Mesodermal cell (in vitro differentiated cells): ENCODE measurements at regions not wholly inside any gene's neighbourhood (a gene's known extent, or its start where the extent isn't known, plus 50 kb on each side); places are given as distances from the start of the nearest gene placed in this dataset.

Experiments used
- H3K27ac ChIP-seq: 2 replicates; pipeline ENCODE4 v1.7.0; 2013; ENCODE audit warnings: mild to moderate bottlenecking, low read depth, low read length, moderate library complexity; ENCODE audit not compliant: severe bottlenecking
- H3K36me3 ChIP-seq: 2 replicates; pipeline ENCODE4 v1.7.1; 2013; ENCODE audit warnings: mild to moderate bottlenecking, low read length, moderate library complexity; ENCODE audit not compliant: control insufficient read depth, insufficient read depth
- H3K4me1 ChIP-seq: one replicate; pipeline ENCODE4 v1.7.1; 2013; ENCODE audit warnings: mild to moderate bottlenecking, low read length; ENCODE audit not compliant: insufficient read depth, control insufficient read depth, poor library complexity, severe bottlenecking
- H3K4me3 ChIP-seq: 2 replicates; pipeline ENCODE4 v1.7.0; 2013; ENCODE audit warnings: low read length, control low read depth, mild to moderate bottlenecking; ENCODE audit not compliant: insufficient read depth, poor library complexity, severe bottlenecking; ENCODE audit errors: extremely low read depth
- H3K9me3 ChIP-seq: 2 replicates; pipeline ENCODE4 v1.7.1; 2013; ENCODE audit warnings: mild to moderate bottlenecking, low read length, moderate library complexity; ENCODE audit not compliant: control insufficient read depth
- WGBS, 2 experiments: methylation state at CpG; one replicate each; pipeline ENCODE4 v1.1.5; 2013; ENCODE audit warnings: missing lambda C conversion rate in 2 of 2; ENCODE audit not compliant: insufficient coverage in 2 of 2; 5-methylcytosine and 5-hydroxymethylcytosine counted together

GRCh38 chr17:77640252-77640651 lies 318.3 kb upstream of the TNRC6C start:
- H3K27ac ChIP-seq = no peak overlapping the region
- no peak overlapping the region for H3K4me3 ChIP-seq
- H3K36me3 ChIP-seq = no peaks in the 10 kb centered on the region
- peaks cover 4% of the 10 kb centered on the region for H3K4me1 ChIP-seq
- 93% methylated on average over 3 of the region's 3 CpGs for whole genome bisulfite sequencing, 2 experiments
- no peaks in the 10 kb centered on the region for H3K9me3 ChIP-seq

DNA sequence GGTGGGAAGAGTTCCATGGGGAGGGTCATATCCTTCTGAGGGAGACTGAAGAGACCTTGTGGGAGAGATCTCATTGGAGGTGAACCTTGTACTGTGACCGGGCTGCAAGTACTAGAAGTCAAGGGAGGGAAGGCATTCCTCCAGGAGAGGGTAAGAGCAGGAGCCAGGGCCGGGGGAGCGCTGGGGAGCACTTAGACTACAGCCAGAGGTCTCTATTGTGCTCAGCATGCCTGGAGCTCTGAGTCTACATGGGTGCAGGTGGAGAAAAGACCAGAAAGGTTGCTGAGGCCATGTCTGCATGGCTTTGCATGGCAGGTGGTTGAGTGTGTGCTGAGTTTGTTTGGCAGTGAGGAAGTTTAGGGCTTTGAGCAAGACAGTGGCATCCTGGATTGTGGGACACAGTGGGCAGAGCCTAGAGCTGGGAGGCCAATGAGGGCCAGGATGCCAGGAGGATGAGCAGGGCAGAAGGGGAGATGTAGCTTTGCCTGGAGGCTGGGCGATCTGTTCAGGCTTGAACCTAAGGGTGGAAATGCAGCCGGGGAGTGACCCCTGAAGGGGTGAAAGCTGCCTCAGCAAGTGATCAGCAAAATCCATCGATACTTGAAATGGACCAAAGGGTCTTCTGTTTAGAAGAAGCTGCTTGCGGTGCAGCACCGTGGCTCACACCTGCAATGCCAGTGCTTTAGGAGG lies 317.4 kb upstream of the TNRC6C start:
- WGBS, 2 experiments = 87% methylated on average over 8 of the region's 8 CpGs
- no peaks in the 10 kb centered on the region for H3K9me3 ChIP-seq

DNA sequence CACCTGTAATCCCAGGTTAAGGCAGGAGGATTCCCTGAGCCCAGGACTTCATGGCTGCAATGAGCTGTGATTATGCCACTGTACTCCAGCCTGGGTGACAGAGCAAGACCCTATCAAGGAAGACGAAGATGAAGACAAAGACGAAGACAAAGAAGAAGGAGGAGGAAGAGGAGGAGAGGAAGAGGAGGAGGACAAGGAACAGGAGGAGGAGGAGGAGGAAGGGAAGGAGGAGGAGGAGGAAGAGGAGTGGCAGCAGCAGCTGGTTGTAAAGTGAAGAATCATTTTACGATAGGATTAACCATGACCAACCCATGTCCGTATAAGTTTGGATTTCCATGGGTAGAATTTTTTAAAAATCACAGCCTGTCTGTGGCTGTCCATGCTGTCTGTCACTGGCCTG lies 316.8 kb upstream of the TNRC6C start:
- H3K4me3 ChIP-seq = no peak overlapping the region
- peaks cover 11% of the 10 kb centered on the region for H3K4me1 ChIP-seq
- no peaks in the 10 kb centered on the region for H3K9me3 ChIP-seq
- WGBS, 2 experiments = 83 to 86% methylated on average over 3 to 4 of the region's 4 CpGs
- H3K27ac ChIP-seq = no peak overlapping the region
- no peaks in the 10 kb centered on the region for H3K36me3 ChIP-seq

More for the DNA sequence above, 317.4 kb upstream of the TNRC6C start:
- Histone ChIP-seq H3K4me1 (peaks cover 11% of the 10 kb centered on the region), H3K36me3 (no peaks in the 10 kb centered on the region), H3K4me3 (no peak overlapping the region), H3K27ac (no peak overlapping the region)

GRCh38 chr17:77644181-77645071 lies 314.1 kb upstream of the TNRC6C start:
- no peak overlapping the region for H3K4me3 ChIP-seq
- H3K27ac ChIP-seq = no peak overlapping the region
- no peaks in the 10 kb centered on the region for H3K36me3 ChIP-seq
- WGBS, 2 experiments = 88 to 94% methylated on average over 7 to 10 of the region's 15 CpGs
- no peaks in the 10 kb centered on the region for H3K9me3 ChIP-seq
- peaks cover 11% of the 10 kb centered on the region for H3K4me1 ChIP-seq

GRCh38 chr17:77645072-77646045 lies 313.1 kb upstream of the TNRC6C start:
- 73 to 76% methylated on average over 13 to 14 of the region's 28 CpGs for WGBS, 2 experiments
- Histone ChIP-seq H3K4me3 (no peak overlapping the region), H3K27ac (no peak overlapping the region), H3K36me3 (no peaks in the 10 kb centered on the region), H3K4me1 (peaks cover 11% of the 10 kb centered on the region), H3K9me3 (no peaks in the 10 kb centered on the region)

DNA sequence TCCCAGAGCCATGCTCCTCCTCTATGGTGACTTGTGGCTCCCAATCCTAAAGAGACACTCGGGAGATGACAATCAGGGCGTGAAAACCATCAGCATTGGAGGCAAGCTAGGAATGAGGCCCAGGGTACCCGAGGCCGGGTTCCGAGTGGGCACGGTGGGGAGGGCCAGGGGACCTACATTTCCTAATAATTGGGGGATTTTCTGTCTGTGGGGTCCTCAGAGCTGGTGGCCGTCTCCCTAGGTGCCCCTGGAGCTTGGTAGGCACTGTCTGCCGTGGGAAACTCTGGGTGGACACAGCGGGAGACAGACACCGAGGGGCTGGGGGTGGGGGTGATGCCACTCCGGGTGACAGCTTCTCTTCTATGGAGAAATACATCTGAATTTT lies 312.5 kb upstream of the TNRC6C start:
- Histone ChIP-seq H3K9me3 (no peaks in the 10 kb centered on the region), H3K36me3 (no peaks in the 10 kb centered on the region), H3K4me1 (peaks cover 11% of the 10 kb centered on the region), H3K4me3 (no peak overlapping the region), H3K27ac (no peak overlapping the region)
- 78 to 93% methylated on average over 7 to 11 of the region's 11 CpGs for WGBS, 2 experiments

- no peak overlapping the region for H3K4me3 ChIP-seq
- WGBS, 2 experiments = 90 to 91% methylated on average over 8 of the region's 11 CpGs
- H3K4me1 ChIP-seq = peaks cover 11% of the 10 kb centered on the region
Observed at GRCh38 chr17:77647531-77647930, 311.0 kb upstream of the TNRC6C start.

DNA sequence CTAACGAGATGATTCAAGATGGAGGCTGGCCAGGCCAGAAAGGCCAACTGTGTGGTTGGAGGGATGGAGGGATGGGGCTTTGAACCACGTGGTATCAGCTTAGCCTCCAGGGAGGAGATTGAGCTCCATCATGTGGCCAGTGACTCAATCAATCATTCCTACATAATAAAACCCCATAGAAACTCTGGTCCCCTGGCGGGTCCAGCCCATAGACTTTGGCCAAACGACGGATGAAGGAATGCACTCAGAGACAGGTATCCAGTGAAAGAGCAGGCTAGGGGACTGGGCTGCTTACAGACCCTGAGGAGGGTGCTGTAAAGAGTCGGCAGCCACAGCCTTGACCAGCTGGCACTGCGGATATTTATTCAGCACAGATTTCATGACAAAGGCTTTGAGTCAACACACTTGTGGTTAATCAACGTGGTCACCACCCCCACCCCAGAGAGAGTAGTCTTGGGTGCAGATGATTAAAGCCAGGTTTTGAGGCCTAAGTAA lies 308.7 kb upstream of the TNRC6C start:
- 83 to 88% methylated on average over 6 of the region's 8 CpGs for WGBS, 2 experiments
- no peaks in the 10 kb centered on the region for H3K36me3 ChIP-seq
- peaks cover 11% of the 10 kb centered on the region for H3K4me1 ChIP-seq
- H3K27ac ChIP-seq = no peak overlapping the region
- H3K9me3 ChIP-seq = no peaks in the 10 kb centered on the region
- no peak overlapping the region for H3K4me3 ChIP-seq

More at GRCh38 chr17:77647531-77647930, 311.0 kb upstream of the TNRC6C start:
- Histone ChIP-seq H3K9me3 (no peaks in the 10 kb centered on the region), H3K27ac (no peak overlapping the region), H3K36me3 (no peaks in the 10 kb centered on the region)

GRCh38 chr17:77651988-77652387 lies 306.5 kb upstream of the TNRC6C start:
- no peak overlapping the region for H3K27ac ChIP-seq
- no peaks in the 10 kb centered on the region for H3K4me1 ChIP-seq
- H3K4me3 ChIP-seq = no peak overlapping the region
- no peaks in the 10 kb centered on the region for H3K9me3 ChIP-seq
- 51 to 72% methylated on average over 4 of the region's 4 CpGs for WGBS, 2 experiments
- H3K36me3 ChIP-seq = no peaks in the 10 kb centered on the region

DNA sequence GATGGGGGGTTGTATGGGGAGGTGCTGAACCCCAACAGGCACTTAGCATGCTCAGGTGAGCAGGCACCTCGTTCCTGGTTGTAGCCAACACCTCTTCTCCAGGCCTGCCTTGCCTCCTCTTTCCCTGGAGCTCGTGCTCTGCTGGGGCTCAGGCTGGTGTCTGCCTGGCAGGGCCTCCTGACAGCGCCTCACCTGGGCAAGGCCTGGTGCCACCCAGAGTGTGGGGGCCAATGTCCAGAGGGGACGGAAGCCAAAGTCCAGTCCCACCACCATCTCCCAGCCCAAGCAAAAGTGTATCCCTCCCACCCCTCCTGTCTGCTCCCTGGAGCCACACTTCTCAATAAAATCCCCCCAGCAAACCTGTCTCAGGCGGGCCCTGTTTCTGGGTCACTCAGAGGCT lies 304.2 kb upstream of the TNRC6C start:
- no peaks in the 10 kb centered on the region for H3K36me3 ChIP-seq
- no peak overlapping the region for H3K4me3 ChIP-seq
- H3K27ac ChIP-seq = no peak overlapping the region
- no peaks in the 10 kb centered on the region for H3K9me3 ChIP-seq
- WGBS, 2 experiments = 83 to 88% methylated on average over 1 to 4 of the region's 5 CpGs
- H3K4me1 ChIP-seq = no peaks in the 10 kb centered on the region
